ENCODE measurements at regions not wholly inside any gene's neighbourhood (a gene's known extent, or its start where the extent isn't known, plus 50 kb on each side); places are given as distances from the start of the nearest gene placed in this dataset.

DNA sequence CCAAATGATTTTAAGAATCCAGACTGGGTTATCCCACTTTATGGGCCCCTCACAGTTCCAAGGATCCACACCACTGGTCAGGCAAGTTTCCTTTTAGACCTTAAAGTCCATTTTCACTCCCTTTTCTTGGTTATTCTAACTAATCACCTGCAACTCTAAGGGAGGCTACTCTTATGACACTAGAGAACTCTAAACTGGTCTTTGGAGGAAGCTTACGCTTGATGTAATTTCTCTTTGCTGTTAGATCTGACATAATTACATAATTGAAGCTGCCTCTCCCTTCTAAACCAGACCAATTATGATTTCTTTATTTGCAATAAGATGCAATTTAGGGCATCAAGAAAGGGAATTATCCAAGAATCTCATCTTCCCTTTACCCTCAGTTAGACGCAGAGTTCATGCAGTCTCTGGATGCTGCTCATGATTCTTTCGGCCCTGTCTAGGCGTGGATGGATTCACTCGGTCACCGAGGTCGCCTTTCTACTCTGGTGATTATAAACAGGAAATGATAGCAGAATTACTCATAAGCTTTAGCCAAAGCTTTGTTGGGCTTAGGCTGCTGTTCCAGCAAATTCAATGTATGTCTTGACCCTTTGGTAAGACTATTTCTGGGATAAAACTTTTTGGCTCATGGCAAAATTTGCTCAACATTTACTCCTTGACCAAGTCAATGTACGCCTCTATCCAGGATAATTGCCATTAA lies 130.9 kb upstream of the PRNP start:
- DNase-seq, result no peak

DNA sequence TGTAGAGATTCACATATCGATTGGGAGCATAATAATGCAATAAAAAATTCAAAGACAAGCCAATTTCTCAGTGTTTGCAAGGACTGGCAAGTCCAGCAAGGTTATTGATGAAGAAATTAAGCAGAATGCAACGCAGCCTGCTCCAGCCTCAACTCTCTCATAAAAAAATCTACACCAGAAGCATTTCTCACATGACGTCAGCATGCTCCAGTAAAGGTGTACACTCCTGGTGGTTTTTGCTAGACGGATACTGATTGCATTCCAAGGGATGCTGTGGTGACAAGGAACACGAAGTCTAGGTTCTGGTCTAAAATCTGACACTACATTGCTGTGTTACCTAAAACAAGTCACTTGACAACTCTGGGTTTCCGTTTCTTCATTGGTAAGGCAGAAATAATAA lies 131.9 kb upstream of the PRNP start:
- DNase-seq, result no peak

- no peak for DNase-seq
Observed at GRCh38 chr20:4552075-4552640, 134.1 kb upstream of the PRNP start.

- no peak for DNase-seq
Observed at GRCh38 chr20:4550740-4551139, 135.5 kb upstream of the PRNP start.

- DNase-seq, result no peak
Observed at GRCh38 chr20:4549711-4550259, 136.5 kb upstream of the PRNP start.

DNA sequence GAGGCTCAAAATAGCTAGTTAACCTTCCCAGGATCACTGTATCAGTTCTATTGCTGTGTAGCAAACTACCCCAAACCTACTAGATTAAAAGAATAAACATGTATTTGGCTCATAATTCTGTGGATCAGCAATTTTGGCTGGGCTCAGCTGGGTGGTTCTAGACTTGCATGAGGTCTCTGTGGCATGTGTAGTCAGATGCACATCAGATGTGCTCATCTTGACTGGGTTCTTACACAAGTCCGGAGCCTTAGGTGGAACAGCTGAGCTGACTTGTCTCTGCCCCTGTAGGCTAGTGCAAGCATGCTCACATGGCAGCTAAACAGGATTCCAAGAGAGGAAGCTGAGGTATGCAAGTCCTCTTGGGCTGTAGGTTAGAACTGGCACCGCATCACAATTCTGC lies 137.7 kb upstream of the PRNP start:
- no peak for DNase-seq

DNA sequence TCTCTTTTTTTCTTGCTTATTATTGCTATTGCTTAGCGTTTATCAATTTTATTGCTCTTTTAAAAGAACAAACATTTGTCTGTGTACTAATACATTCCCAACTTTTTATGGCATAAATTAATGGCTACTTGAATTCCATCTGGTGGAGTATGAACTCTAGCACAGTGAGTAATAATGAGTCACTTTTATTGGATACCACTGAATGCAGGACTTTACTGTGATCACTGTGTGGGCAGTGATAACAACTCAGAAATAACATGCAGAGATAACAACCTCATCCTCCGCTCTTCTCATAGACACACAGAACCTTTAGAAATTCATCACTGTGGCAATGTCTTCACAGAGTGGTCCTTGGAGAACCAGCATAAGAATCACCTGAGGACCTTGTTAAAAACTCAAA lies 139.5 kb upstream of the PRNP start:
- DNase-seq, result no peak

DNA sequence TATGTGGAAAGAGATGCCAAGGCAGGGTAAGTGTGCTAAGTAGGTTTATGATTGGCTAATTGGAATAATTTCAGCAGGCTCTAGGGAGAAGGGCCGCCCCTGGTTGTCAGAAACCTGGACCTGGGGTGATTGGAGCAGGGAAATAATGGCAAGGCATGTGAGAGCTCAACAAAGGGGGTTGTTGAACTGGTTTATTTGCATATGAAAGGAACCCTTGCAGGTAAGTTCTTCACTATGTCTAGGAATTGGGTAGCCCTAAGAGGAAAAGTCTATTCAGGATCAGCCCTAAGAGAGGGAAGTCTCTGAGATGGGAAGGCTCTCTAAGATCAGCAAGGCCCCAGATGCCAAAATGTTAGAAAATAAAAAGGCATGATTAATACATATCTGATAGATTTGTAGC lies 139.9 kb upstream of the PRNP start:
- DNase-seq, result no peak

- DNase-seq, result no peak
Observed at GRCh38 chr20:4545526-4545925, 140.7 kb upstream of the PRNP start.

DNA sequence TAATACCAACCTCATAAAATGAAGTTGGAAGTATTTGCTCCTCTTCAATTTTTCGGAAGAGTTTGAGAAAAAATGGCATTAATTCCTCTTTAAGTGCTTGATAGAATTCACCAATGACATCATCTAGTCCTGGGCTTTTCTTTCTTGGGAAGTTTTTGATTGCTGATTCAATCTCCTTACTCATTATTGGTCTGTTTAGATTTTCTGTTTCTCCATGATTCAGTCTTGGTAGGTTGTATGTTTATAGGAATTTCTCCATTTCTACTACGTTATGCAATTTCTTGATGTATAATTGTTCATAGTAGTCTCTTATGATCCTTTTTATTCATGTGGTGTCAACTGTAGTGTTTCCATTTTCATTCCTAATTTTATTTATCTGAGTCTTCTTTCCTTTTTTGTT lies 141.5 kb upstream of the PRNP start:
- no peak for DNase-seq

DNA sequence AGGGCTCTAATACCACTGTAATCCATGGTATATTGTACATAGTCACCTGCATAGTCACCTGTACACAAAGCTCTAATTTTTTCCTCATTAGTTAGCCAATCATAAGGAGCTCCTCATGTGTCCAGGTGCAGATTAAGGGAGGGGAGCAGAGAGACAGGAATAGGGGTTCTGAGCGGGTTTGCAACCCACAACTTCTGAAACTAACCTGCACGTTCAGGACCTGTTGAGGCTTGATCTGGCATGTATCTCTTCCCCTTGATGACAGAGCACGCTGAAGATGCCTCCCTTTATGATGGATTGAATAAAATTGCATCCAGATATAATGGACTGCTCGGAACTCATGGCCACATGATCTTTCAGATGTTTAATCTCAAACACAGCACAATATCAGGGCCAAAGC lies 144.0 kb upstream of the PRNP start:
- no peak for DNase-seq

GRCh38 chr20:4534315-4534714 lies 151.9 kb upstream of the PRNP start:
- no peak for DNase-seq

DNA sequence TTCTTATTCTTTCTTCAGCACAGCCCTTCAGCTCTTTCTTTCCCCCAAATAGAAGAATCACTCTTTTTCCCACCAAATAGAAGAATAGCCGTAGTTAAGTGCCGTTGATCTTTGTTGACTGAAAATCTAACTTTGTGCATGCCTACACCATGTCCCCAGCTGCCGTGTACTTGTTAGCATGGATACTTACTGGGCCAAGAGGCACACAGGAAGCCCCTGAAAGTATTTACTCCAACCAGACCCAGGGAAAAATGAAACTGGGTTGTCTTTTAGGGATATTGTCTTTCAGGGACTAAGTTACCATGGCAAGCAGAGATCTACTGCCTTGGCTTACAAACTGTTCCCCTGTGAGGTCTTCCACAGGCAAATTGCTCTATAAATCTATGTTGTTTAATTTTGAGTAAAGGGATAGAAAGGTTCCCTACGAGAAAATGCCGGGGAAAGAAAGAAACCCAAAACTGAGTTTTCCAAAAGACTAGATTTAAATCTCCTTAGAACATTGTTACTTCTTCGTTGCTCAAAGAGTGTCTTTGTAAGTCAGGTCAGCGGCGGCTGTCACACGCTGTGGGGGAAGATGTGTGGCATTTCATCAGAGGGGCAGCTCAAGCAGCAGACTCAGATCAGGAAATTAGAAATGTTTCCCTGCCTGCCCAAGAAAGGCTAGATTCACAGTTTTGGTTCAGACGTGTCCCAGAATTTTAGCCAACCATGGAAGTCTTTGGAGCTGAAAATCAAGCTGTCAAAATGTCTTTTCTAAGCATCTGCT lies 152.7 kb upstream of the PRNP start:
- no peak for DNase-seq

DNA sequence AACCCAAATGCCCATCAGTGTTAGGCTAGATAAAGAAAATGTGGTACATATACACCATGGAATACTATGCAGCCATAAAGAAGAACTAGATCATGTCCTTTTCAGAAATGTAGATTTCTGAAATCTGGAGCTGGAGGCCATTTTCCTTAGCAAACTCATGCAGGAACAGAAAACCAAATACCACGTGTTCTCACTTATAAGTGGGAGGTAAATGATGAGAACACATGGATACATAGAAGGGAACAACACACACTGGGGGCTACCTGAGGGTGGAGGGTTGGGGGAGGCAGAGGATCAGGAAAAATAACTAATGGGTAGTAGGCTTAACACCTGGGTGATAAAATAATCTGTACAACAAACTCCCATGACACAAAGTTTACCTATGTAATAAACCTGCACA lies 153.5 kb upstream of the PRNP start:
- DNase-seq, result no peak

GRCh38 chr20:4524792-4525191 lies 161.5 kb upstream of the PRNP start:
- DNase-seq, result no peak

GRCh38 chr20:4524307-4524706 lies 161.9 kb upstream of the PRNP start:
- DNase-seq, result no peak

DNA sequence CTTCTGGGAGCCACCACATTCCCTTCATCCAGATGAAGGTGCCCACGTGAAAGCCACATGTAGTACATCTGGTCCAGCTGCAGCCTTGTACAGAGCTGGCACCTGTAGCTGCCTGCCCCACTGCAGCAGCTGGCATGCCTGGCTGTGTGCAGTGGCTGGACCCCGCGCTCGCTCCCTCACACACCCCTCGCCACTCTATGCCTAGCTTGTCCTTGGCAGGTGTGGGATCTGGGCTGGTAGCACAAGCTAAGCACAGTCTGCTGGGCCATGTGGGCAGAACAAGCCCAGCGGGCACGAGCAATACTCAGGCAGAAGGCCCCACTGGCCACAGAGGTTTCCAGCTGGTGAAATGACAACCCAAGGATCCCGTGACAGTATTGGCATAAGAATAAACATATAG lies 163.9 kb upstream of the PRNP start:
- no peak for DNase-seq

DNA sequence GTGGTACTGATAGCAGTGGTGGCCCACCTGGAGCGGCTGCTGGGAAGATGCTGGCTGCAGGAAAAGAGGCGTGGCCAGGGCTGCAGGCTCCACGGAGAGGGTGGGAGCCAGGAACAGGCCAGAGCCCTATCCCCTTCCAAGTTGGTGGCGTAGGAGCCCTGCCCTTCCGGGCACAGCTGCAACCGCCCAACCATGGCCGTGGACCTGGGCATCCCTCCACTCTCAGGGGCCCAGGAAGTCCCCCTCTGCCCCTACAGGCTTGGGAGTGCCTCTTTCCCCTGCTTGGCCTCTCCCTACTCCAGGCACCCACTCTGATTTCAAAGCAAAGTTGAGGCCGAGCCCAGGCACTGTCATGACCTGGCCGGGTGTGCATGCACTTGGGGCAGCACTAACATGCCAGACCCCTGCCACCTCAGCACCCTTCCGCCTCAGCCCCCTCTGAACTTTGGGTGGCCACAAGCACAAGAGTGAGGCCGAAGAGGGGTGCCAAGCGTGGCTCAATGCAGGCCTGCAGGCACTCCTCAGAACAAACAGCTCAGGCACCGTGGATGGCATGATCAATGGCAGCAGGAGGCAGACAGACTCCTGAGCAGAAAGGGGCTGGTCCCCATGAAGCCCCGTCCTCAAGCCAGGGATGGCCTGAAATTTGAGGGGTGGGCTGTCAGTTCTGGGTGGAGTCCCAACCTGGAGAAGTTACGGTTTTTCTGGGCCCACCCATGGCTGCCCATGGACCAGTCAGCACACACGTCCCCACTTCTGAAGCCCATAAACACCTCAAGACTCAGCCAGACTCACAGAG lies 164.9 kb upstream of the PRNP start:
- DNase-seq, result no peak

GRCh38 chr20:4519534-4519933 lies 166.7 kb upstream of the PRNP start:
- no peak for DNase-seq

GRCh38 chr20:4516876-4517275 lies 169.4 kb upstream of the PRNP start:
- no peak for DNase-seq

GRCh38 chr20:4513720-4514119 lies 172.5 kb upstream of the PRNP start:
- no peak for DNase-seq

- DNase-seq, result no peak
Observed at GRCh38 chr20:4512891-4513550, 173.2 kb upstream of the PRNP start.

GRCh38 chr20:4511776-4512175 lies 174.5 kb upstream of the PRNP start:
- no peak for DNase-seq

Data from activated CD4-positive, alpha-beta T cell treated with anti-CD3 and anti-CD28 coated beads for 4 hours (primary cell).